GM12878 (cell line): ENCODE measurements at regions not wholly inside any gene's neighbourhood (a gene's known extent, or its start where the extent isn't known, plus 50 kb on each side); places are given as distances from the start of the nearest gene placed in this dataset.

Experiments used
- KLF5 ChIP-seq: fragments of 450-650 bp; IDR thresholded peaks from 2 replicates; pipeline ENCODE4 v1.6.1; 2014; ENCODE audit warnings: mild to moderate bottlenecking; ENCODE audit not compliant: partially characterized antibody
- MYC ChIP-seq: IDR thresholded peaks from 2 replicates; pipeline ENCODE4 v1.6.1; 2011; ENCODE audit warnings: mild to moderate bottlenecking, low read length, moderate library complexity, inconsistent platforms; ENCODE audit not compliant: insufficient read depth, insufficient replicate concordance, insufficient read length, severe bottlenecking
- SMC3 ChIP-seq: IDR thresholded peaks from 2 replicates; pipeline ENCODE4 v1.6.1; 2011; ENCODE audit warnings: low read length, improper control_type of control experiment, borderline replicate concordance
- TF ChIP-seq, protein P1 (sequence below): fragments of 450-650 bp; IDR thresholded peaks from 2 replicates; pipeline ENCODE4 v1.6.1; 2018; ENCODE audit warnings: mild to moderate bottlenecking, low read depth, moderate library complexity; ENCODE audit not compliant: partially characterized antibody
- TF ChIP-seq, protein P2 (sequence below): IDR thresholded peaks from 2 replicates; pipeline ENCODE4 v1.6.1; 2011; ENCODE audit warnings: borderline replicate concordance, low read depth, mild to moderate bottlenecking, moderate library complexity, mixed read lengths, low read length; ENCODE audit not compliant: insufficient read depth; ENCODE audit errors: extremely low read length
- TF ChIP-seq, protein P3 (sequence below): fragments of 450-650 bp; IDR thresholded peaks from 2 replicates; pipeline ENCODE4 v1.6.1; 2017; ENCODE audit warnings: mild to moderate bottlenecking, moderate library complexity
- TF ChIP-seq, protein P4 (sequence below): fragments of 450-650 bp; conservative IDR thresholded peaks from 2 replicates; pipeline ENCODE4 v1.6.1; 2017; ENCODE audit warnings: mild to moderate bottlenecking, moderate library complexity
- TF ChIP-seq, protein P5 (sequence below): fragments of 450-650 bp; IDR thresholded peaks from 2 replicates; pipeline ENCODE4 v1.6.1; 2016; ENCODE audit warnings: mild to moderate bottlenecking

DNA sequence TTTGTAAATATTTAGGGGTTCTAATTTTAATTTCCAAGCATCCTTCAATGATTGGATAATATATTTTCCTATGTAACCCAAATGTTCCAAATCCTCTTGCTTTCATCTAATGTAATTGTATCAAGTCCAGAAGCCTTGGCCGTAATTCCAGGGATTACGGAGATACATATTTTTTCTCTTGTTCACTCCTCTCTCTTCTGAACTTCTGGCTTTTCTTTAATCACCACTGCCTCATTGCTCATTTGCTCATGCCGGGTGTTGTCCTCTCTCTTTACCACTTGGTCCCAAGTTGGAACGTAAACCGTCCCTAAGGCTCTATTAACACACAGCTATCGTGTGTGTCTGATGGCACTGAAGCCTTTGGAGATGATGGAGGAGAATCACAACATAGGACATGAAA is 188.7 kb upstream of the COL3A1 start (continued):
- TF ChIP-seq, protein P1, sequence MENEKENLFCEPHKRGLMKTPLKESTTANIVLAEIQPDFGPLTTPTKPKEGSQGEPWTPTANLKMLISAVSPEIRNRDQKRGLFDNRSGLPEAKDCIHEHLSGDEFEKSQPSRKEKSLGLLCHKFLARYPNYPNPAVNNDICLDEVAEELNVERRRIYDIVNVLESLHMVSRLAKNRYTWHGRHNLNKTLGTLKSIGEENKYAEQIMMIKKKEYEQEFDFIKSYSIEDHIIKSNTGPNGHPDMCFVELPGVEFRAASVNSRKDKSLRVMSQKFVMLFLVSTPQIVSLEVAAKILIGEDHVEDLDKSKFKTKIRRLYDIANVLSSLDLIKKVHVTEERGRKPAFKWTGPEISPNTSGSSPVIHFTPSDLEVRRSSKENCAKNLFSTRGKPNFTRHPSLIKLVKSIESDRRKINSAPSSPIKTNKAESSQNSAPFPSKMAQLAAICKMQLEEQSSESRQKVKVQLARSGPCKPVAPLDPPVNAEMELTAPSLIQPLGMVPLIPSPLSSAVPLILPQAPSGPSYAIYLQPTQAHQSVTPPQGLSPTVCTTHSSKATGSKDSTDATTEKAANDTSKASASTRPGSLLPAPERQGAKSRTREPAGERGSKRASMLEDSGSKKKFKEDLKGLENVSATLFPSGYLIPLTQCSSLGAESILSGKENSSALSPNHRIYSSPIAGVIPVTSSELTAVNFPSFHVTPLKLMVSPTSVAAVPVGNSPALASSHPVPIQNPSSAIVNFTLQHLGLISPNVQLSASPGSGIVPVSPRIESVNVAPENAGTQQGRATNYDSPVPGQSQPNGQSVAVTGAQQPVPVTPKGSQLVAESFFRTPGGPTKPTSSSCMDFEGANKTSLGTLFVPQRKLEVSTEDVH: no peak
- TF ChIP-seq KLF5: no peak
- no peak for TF ChIP-seq SMC3
- TF ChIP-seq, protein P2, sequence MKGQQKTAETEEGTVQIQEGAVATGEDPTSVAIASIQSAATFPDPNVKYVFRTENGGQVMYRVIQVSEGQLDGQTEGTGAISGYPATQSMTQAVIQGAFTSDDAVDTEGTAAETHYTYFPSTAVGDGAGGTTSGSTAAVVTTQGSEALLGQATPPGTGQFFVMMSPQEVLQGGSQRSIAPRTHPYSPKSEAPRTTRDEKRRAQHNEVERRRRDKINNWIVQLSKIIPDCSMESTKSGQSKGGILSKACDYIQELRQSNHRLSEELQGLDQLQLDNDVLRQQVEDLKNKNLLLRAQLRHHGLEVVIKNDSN: no peak
- TF ChIP-seq MYC: no peak
- TF ChIP-seq, protein P3, sequence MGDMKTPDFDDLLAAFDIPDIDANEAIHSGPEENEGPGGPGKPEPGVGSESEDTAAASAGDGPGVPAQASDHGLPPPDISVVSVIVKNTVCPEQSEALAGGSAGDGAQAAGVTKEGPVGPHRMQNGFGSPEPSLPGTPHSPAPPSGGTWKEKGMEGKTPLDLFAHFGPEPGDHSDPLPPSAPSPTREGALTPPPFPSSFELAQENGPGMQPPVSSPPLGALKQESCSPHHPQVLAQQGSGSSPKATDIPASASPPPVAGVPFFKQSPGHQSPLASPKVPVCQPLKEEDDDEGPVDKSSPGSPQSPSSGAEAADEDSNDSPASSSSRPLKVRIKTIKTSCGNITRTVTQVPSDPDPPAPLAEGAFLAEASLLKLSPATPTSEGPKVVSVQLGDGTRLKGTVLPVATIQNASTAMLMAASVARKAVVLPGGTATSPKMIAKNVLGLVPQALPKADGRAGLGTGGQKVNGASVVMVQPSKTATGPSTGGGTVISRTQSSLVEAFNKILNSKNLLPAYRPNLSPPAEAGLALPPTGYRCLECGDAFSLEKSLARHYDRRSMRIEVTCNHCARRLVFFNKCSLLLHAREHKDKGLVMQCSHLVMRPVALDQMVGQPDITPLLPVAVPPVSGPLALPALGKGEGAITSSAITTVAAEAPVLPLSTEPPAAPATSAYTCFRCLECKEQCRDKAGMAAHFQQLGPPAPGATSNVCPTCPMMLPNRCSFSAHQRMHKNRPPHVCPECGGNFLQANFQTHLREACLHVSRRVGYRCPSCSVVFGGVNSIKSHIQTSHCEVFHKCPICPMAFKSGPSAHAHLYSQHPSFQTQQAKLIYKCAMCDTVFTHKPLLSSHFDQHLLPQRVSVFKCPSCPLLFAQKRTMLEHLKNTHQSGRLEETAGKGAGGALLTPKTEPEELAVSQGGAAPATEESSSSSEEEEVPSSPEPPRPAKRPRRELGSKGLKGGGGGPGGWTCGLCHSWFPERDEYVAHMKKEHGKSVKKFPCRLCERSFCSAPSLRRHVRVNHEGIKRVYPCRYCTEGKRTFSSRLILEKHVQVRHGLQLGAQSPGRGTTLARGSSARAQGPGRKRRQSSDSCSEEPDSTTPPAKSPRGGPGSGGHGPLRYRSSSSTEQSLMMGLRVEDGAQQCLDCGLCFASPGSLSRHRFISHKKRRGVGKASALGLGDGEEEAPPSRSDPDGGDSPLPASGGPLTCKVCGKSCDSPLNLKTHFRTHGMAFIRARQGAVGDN: no peak
- TF ChIP-seq, protein P4, sequence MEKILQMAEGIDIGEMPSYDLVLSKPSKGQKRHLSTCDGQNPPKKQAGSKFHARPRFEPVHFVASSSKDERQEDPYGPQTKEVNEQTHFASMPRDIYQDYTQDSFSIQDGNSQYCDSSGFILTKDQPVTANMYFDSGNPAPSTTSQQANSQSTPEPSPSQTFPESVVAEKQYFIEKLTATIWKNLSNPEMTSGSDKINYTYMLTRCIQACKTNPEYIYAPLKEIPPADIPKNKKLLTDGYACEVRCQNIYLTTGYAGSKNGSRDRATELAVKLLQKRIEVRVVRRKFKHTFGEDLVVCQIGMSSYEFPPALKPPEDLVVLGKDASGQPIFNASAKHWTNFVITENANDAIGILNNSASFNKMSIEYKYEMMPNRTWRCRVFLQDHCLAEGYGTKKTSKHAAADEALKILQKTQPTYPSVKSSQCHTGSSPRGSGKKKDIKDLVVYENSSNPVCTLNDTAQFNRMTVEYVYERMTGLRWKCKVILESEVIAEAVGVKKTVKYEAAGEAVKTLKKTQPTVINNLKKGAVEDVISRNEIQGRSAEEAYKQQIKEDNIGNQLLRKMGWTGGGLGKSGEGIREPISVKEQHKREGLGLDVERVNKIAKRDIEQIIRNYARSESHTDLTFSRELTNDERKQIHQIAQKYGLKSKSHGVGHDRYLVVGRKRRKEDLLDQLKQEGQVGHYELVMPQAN: no peak
- TF ChIP-seq, protein P5, sequence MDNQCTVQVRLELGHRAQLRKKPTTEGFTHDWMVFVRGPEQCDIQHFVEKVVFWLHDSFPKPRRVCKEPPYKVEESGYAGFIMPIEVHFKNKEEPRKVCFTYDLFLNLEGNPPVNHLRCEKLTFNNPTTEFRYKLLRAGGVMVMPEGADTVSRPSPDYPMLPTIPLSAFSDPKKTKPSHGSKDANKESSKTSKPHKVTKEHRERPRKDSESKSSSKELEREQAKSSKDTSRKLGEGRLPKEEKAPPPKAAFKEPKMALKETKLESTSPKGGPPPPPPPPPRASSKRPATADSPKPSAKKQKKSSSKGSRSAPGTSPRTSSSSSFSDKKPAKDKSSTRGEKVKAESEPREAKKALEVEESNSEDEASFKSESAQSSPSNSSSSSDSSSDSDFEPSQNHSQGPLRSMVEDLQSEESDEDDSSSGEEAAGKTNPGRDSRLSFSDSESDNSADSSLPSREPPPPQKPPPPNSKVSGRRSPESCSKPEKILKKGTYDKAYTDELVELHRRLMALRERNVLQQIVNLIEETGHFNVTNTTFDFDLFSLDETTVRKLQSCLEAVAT: no peak
